ENCODE measurements at regions not wholly inside any gene's neighbourhood (a gene's known extent, or its start where the extent isn't known, plus 50 kb on each side); places are given as distances from the start of the nearest gene placed in this dataset.

GRCh38 chr6:84358581-84358980 is 131.1 kb upstream of the CEP162 start:
- WGBS, 2 experiments (ENCODE audit: insufficient coverage in 1 of 2, insufficient read length in 1 of 2) = 95 to 100% methylated on average over 2 to 3 of the region's 3 CpGs
- Histone ChIP-seq H3K27ac (ENCODE audit: low read depth, low read length) (no peak overlapping the region), H3K4me3 (ENCODE audit: low read length) (no peak overlapping the region), H3K9ac (ENCODE audit: extremely low read depth, low read length, poor library complexity, severe bottlenecking) (no peak overlapping the region), H3K4me1 (ENCODE audit: control insufficient read depth, insufficient read depth, low read length) (no peaks in the 10 kb centered on the region), H3K9me3 (ENCODE audit: control insufficient read depth, low read length) (peaks cover 19% of the 10 kb centered on the region), H3K36me3 (ENCODE audit: control insufficient read depth, insufficient read depth, low read length) (no peaks in the 10 kb centered on the region), H3K27me3 (ENCODE audit: control insufficient read depth, insufficient read depth, low read length, poor library complexity, severe bottlenecking) (no peaks in the 10 kb centered on the region)
- peaks cover 2% of the 10 kb centered on the region for H3K27me3 Mint-ChIP-seq (ENCODE audit: insufficient read depth)
- H3K4me3 Mint-ChIP-seq = no peak overlapping the region
- TF ChIP-seq, protein P1, sequence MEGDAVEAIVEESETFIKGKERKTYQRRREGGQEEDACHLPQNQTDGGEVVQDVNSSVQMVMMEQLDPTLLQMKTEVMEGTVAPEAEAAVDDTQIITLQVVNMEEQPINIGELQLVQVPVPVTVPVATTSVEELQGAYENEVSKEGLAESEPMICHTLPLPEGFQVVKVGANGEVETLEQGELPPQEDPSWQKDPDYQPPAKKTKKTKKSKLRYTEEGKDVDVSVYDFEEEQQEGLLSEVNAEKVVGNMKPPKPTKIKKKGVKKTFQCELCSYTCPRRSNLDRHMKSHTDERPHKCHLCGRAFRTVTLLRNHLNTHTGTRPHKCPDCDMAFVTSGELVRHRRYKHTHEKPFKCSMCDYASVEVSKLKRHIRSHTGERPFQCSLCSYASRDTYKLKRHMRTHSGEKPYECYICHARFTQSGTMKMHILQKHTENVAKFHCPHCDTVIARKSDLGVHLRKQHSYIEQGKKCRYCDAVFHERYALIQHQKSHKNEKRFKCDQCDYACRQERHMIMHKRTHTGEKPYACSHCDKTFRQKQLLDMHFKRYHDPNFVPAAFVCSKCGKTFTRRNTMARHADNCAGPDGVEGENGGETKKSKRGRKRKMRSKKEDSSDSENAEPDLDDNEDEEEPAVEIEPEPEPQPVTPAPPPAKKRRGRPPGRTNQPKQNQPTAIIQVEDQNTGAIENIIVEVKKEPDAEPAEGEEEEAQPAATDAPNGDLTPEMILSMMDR (conservative IDR thresholded peaks at IDR 0.05) = no peak
- peaks cover 3% of the 10 kb centered on the region for H3K36me3 Mint-ChIP-seq (ENCODE audit: low read depth)
- no peak overlapping the region for H3K27ac Mint-ChIP-seq
- H3K9me3 Mint-ChIP-seq = peaks cover 29% of the 10 kb centered on the region
- no peak for DNase-seq
- H3K4me1 Mint-ChIP-seq = peaks cover 20% of the 10 kb centered on the region

GRCh38 chr6:84357631-84358030 is 130.2 kb upstream of the CEP162 start:
- Histone ChIP-seq H3K4me1 (ENCODE audit: control insufficient read depth, insufficient read depth, low read length) (no peaks in the 10 kb centered on the region), H3K4me3 (ENCODE audit: low read length) (peak overlapping the region; percentile 21), H3K36me3 (ENCODE audit: control insufficient read depth, insufficient read depth, low read length) (no peaks in the 10 kb centered on the region), H3K27ac (ENCODE audit: low read depth, low read length) (no peak overlapping the region), H3K9ac (ENCODE audit: extremely low read depth, low read length, poor library complexity, severe bottlenecking) (no peak overlapping the region), H3K27me3 (ENCODE audit: control insufficient read depth, insufficient read depth, low read length, poor library complexity, severe bottlenecking) (no peaks in the 10 kb centered on the region), H3K9me3 (ENCODE audit: control insufficient read depth, low read length) (peaks cover 19% of the 10 kb centered on the region)
- H3K27ac Mint-ChIP-seq = no peak overlapping the region
- H3K4me3 Mint-ChIP-seq = no peak overlapping the region
- peaks cover 29% of the 10 kb centered on the region for H3K9me3 Mint-ChIP-seq
- TF ChIP-seq, protein P1 (conservative IDR thresholded peaks at IDR 0.05) = no peak
- peaks cover 2% of the 10 kb centered on the region for H3K27me3 Mint-ChIP-seq (ENCODE audit: insufficient read depth)
- DNase-seq = no peak
- peaks cover 3% of the 10 kb centered on the region for H3K36me3 Mint-ChIP-seq (ENCODE audit: low read depth)
- 91 to 100% methylated on average over 1 to 2 of the region's 2 CpGs for WGBS, 2 experiments (ENCODE audit: insufficient coverage in 1 of 2, insufficient read length in 1 of 2)
- H3K4me1 Mint-ChIP-seq = peaks cover 23% of the 10 kb centered on the region

- Histone ChIP-seq H3K9ac (ENCODE audit: extremely low read depth, low read length, poor library complexity, severe bottlenecking) (no peak overlapping the region), H3K9me3 (ENCODE audit: control insufficient read depth, low read length) (peaks cover 19% of the 10 kb centered on the region), H3K27me3 (ENCODE audit: control insufficient read depth, insufficient read depth, low read length, poor library complexity, severe bottlenecking) (no peaks in the 10 kb centered on the region), H3K4me3 (ENCODE audit: low read length) (peak overlapping the region; percentile 21), H3K4me1 (ENCODE audit: control insufficient read depth, insufficient read depth, low read length) (no peaks in the 10 kb centered on the region), H3K36me3 (ENCODE audit: control insufficient read depth, insufficient read depth, low read length) (no peaks in the 10 kb centered on the region), H3K27ac (ENCODE audit: low read depth, low read length) (no peak overlapping the region)
- DNase-seq = no peak
- no peak overlapping the region for H3K4me3 Mint-ChIP-seq
- H3K9me3 Mint-ChIP-seq = peaks cover 29% of the 10 kb centered on the region
- H3K27ac Mint-ChIP-seq = no peak overlapping the region
- peaks cover 23% of the 10 kb centered on the region for H3K4me1 Mint-ChIP-seq
- TF ChIP-seq, protein P1 (conservative IDR thresholded peaks at IDR 0.05) = no peak
- 87 to 96% methylated on average over 3 to 5 of the region's 5 CpGs for WGBS, 2 experiments (ENCODE audit: insufficient coverage in 1 of 2, insufficient read length in 1 of 2)
- H3K36me3 Mint-ChIP-seq (ENCODE audit: low read depth) = peaks cover 3% of the 10 kb centered on the region
- H3K27me3 Mint-ChIP-seq (ENCODE audit: insufficient read depth) = peaks cover 2% of the 10 kb centered on the region
These were observed 129.5 kb upstream of the CEP162 start for GRCh38 chr6:84356907-84357306.
